ENCODE measurements at regions not wholly inside any gene's neighbourhood (a gene's known extent, or its start where the extent isn't known, plus 50 kb on each side); places are given as distances from the start of the nearest gene placed in this dataset.
A peak's percentile ranks its signal among the peaks of the same experiment; 100 is the strongest.

DNA sequence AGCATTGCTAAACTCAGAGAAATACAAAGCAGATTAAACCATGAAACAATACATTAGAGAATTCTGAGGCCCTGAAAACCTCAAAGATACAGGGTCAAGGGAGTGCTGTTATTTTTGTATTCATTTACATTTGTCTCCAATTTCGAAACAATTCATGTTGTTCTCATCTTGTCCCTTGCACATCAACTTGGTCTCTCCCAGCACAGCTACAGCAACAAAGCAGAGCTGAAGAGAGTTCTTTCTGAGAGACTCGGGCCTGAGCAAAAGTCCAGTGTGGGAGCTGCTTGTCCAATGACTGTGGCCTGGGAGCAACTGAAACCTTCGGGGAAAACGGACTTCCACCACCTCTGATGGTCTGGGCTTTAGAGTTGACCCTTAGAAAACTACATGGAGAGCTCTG is 79.4 kb upstream of the CDKN3 start:
- TF ChIP-seq, protein P1, sequence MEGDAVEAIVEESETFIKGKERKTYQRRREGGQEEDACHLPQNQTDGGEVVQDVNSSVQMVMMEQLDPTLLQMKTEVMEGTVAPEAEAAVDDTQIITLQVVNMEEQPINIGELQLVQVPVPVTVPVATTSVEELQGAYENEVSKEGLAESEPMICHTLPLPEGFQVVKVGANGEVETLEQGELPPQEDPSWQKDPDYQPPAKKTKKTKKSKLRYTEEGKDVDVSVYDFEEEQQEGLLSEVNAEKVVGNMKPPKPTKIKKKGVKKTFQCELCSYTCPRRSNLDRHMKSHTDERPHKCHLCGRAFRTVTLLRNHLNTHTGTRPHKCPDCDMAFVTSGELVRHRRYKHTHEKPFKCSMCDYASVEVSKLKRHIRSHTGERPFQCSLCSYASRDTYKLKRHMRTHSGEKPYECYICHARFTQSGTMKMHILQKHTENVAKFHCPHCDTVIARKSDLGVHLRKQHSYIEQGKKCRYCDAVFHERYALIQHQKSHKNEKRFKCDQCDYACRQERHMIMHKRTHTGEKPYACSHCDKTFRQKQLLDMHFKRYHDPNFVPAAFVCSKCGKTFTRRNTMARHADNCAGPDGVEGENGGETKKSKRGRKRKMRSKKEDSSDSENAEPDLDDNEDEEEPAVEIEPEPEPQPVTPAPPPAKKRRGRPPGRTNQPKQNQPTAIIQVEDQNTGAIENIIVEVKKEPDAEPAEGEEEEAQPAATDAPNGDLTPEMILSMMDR (IDR thresholded peaks at IDR 0.05; ENCODE audit: unreplicated experiment): no peak

DNA sequence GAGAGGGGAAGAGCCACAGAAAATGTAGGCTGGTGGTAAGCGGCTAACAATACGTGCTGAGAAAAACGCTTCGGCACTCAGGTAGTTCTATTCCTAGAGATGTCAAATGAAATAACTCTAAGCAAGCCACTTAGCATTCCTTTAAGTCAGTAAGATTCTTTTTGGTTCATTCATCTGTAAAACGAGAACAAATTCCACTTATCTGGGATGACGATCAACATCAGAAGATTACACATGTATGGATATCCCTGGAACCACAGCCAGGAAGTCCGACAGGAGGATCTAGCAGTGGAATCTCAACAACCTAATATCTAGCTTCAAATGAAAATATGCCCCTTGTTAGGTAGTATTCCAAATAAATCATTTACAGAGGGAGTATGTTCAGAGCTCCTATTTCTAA is 74.6 kb upstream of the CDKN3 start:
- Mint-ChIP-seq H3K36me3 (no peaks in the 10 kb centered on the region), H3K4me3 (no peak overlapping the region), H3K27ac (peak overlapping the region; percentile 69), H3K9me3 (no peaks in the 10 kb centered on the region), H3K27me3 (ENCODE audit: low read depth) (no peaks in the 10 kb centered on the region), H3K4me1 (peaks cover 24% of the 10 kb centered on the region)
- TF ChIP-seq, protein P1 (IDR thresholded peaks at IDR 0.05; ENCODE audit: unreplicated experiment): no peak
- DNase-seq (ENCODE audit: low spot score in 2 of 2, unreplicated experiment in 2 of 2): no peak

More for the DNA sequence above, 79.4 kb upstream of the CDKN3 start:
- Mint-ChIP-seq H3K4me1 (peaks cover 20% of the 10 kb centered on the region), H3K27me3 (ENCODE audit: low read depth) (no peaks in the 10 kb centered on the region), H3K27ac (no peak overlapping the region), H3K9me3 (no peaks in the 10 kb centered on the region), H3K36me3 (no peaks in the 10 kb centered on the region), H3K4me3 (no peak overlapping the region)
- DNase-seq (ENCODE audit: low spot score in 2 of 2, unreplicated experiment in 2 of 2): no peak

DNA sequence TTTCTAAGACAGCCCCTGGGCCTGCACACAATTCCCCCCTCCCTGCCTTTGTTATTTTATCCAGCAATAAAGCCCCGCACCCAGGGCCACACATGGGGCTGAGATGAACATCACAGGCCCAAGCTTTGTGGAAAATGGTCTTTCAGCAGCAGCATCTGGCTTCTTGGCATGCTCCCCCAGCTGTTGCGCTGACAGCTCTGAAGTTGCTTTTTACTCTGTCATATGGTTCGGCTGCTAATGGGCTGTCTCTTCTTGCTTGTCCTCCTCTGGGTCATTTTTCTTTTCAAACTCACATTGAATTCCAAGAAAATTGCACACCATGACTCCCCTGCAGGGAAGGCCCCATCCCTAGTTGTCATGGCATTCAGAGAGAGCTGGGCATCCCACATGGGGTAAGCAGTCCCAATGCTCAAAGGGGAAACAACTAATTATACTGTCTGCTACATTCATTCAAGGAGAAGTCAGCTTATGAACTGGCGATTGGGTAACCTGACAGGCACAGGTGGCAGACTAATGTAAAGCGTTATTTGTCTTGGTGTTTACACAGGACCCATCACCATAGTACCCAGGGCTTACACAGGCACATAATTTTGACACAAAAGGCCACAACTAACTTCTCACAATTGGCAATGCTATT is 74.0 kb upstream of the CDKN3 start:
- Mint-ChIP-seq H3K27me3 (ENCODE audit: low read depth) (no peaks in the 10 kb centered on the region), H3K9me3 (no peaks in the 10 kb centered on the region), H3K4me3 (no peak overlapping the region), H3K4me1 (peaks cover 24% of the 10 kb centered on the region), H3K36me3 (no peaks in the 10 kb centered on the region), H3K27ac (peak overlapping the region; percentile 69)
- no peak for DNase-seq (ENCODE audit: low spot score in 2 of 2, unreplicated experiment in 2 of 2)
- TF ChIP-seq, protein P1 (IDR thresholded peaks at IDR 0.05; ENCODE audit: unreplicated experiment): no peak

DNA sequence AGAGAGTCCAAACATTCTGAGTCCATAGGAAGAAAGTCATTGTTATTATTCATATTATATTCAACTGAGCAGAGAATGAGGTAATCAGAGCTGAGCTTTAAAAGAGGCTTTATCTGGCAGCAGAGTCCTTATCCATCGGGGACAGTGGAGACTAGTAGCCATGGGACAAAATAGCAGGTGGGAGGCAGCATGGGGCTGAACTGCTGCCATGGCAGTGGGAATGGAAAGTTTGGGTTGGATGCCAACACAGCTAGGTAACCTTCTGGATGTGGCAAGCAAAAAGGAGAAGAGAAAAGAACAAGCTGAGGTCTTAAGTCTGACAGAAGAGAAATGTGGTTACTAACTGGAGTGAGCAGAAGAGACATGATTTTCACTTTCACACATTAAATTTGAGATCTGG is 71.0 kb upstream of the CDKN3 start:
- no peak overlapping the region for H3K27ac Mint-ChIP-seq
- H3K4me3 Mint-ChIP-seq: no peak overlapping the region
- no peaks in the 10 kb centered on the region for H3K36me3 Mint-ChIP-seq
- no peaks in the 10 kb centered on the region for H3K9me3 Mint-ChIP-seq
- no peak for DNase-seq (ENCODE audit: low spot score in 2 of 2, unreplicated experiment in 2 of 2)
- TF ChIP-seq, protein P1 (IDR thresholded peaks at IDR 0.05; ENCODE audit: unreplicated experiment): no peak
- no peaks in the 10 kb centered on the region for H3K27me3 Mint-ChIP-seq (ENCODE audit: low read depth)
- peaks cover 24% of the 10 kb centered on the region for H3K4me1 Mint-ChIP-seq

DNA sequence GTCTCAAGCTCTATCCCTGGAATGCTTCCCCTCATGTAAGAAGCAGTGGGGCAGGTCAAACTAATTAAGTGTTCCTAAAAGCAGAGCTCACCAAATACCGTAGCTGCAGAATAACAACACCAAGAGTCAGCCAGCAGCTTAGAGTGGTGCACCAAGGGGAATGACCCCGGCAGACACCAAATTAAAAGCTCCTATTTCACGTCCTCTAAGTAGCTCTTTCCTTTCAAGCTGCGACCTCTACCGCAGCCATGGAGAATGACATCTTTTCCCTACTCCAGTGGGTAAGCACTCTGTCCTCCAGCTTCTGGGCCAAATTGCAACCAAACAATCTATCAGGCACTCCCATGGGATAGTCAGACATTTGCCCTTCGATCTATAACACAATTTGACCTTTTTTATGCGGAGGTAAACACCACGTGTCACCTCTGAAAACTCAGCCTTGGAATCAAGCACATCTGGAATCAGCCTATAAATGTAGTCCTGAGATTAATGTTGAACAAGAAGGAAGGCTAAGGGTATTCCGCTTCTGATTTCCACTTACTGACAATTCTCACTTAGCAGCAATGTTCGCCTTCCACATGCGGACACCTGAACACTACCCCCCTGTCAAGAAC is 67.6 kb upstream of the CDKN3 start:
- Mint-ChIP-seq H3K9me3 (no peaks in the 10 kb centered on the region), H3K36me3 (no peaks in the 10 kb centered on the region), H3K4me3 (no peak overlapping the region), H3K27me3 (ENCODE audit: low read depth) (no peaks in the 10 kb centered on the region), H3K27ac (no peak overlapping the region), H3K4me1 (peaks cover 29% of the 10 kb centered on the region)
- TF ChIP-seq, protein P1 (IDR thresholded peaks at IDR 0.05; ENCODE audit: unreplicated experiment): peak; percentile 72
- peak in 1 of 2 experiments; percentile 54 for DNase-seq (ENCODE audit: low spot score in 2 of 2, unreplicated experiment in 2 of 2)

Data from mesothelial cell of epicardium (in vitro differentiated cells).